IMR-90 (cell line): ENCODE measurements at regions not wholly inside any gene's neighbourhood (a gene's known extent, or its start where the extent isn't known, plus 50 kb on each side); places are given as distances from the start of the nearest gene placed in this dataset.

Source experiments
- ATAC-seq: fragments of 200-7000 bp; cut with Tn5 transposase; 2 replicates; pipeline ENCODE4 v1.9.1; 2020; ENCODE audit warnings: low read depth, mild to moderate bottlenecking, moderate library complexity
- BruUV-seq: library from RNA; stranded (reverse); fragments of 400-500 nt; replicated peaks from 2 replicates; lab custom pipeline; 2021; lab: Mats Ljungman, UMichigan
- CTCF ChIA-PET: fragments of 300-600 bp; formaldehyde crosslinking; extraction: SDS; loops from one replicate; lab custom pipeline; 2021; ENCODE audit warnings: antibody characterized with exemption; lab: Yijun Ruan, JAX
- POLR2A ChIA-PET: fragments of 300-600 bp; sonication (Branson Sonifier 250); formaldehyde crosslinking; loops from one replicate; lab custom pipeline; 2022; ENCODE audit warnings: antibody characterized with exemption; ENCODE audit not compliant: unreplicated experiment; lab: Charles Lee
- DNase-seq: peaks from one replicate; pipeline ENCODE4 v3.0.0; 2013
- H2AFZ ChIP-seq: replicated peaks from 2 replicates; pipeline ENCODE3; 2013; ENCODE audit warnings: low read length, mild to moderate bottlenecking; ENCODE audit not compliant: poor library complexity
- H2AK5ac ChIP-seq: 2 replicates; pipeline ENCODE4 v1.6.1; 2013; ENCODE audit warnings: low read depth, low read length, inconsistent platforms
- H2AK9ac ChIP-seq: replicated peaks from 2 replicates; pipeline ENCODE3; 2013; ENCODE audit warnings: mild to moderate bottlenecking, low read depth, low read length, moderate library complexity; ENCODE audit not compliant: poor library complexity
- H2BK120ac ChIP-seq: 2 replicates; pipeline ENCODE4 v1.6.1; 2013; ENCODE audit warnings: low read depth, low read length, inconsistent platforms
- H2BK15ac ChIP-seq: 3 replicates; pipeline ENCODE4 v1.6.1; 2013; ENCODE audit warnings: low read depth, low read length, inconsistent platforms
- H2BK20ac ChIP-seq: 2 replicates; pipeline ENCODE4 v1.6.1; 2013; ENCODE audit warnings: low read depth, mild to moderate bottlenecking, inconsistent platforms, low read length, moderate library complexity
- H2BK5ac ChIP-seq: 2 replicates; pipeline ENCODE4 v1.6.1; 2013; ENCODE audit warnings: mild to moderate bottlenecking, low read depth, low read length, inconsistent platforms; ENCODE audit not compliant: poor library complexity, severe bottlenecking
- H3K14ac ChIP-seq: replicated peaks from 2 replicates; pipeline ENCODE4 v1.6.1; 2013; ENCODE audit warnings: low read depth, low read length, inconsistent platforms
- H3K18ac ChIP-seq: 2 replicates; pipeline ENCODE4 v1.6.1; 2013; ENCODE audit warnings: low read depth, low read length, control low read depth
- H3K23ac ChIP-seq: 2 replicates; pipeline ENCODE4 v1.6.1; 2013; ENCODE audit warnings: low read depth, low read length, inconsistent platforms
- H3K27ac ChIP-seq: 2 replicates; pipeline ENCODE4 v1.5.1; 2013; ENCODE audit warnings: mild to moderate bottlenecking, control low read depth, low read length; ENCODE audit not compliant: insufficient read depth
- H3K27me3 ChIP-seq: 2 replicates; pipeline ENCODE4 v1.6.1; 2013; ENCODE audit warnings: low read length; ENCODE audit not compliant: control insufficient read depth, insufficient read depth
- H3K36me3 ChIP-seq: 2 replicates; pipeline ENCODE4 v1.6.1; 2013; ENCODE audit warnings: low read length, mixed read lengths; ENCODE audit not compliant: control insufficient read depth, insufficient read depth
- H3K4ac ChIP-seq: 2 replicates; pipeline ENCODE4 v1.6.1; 2013; ENCODE audit warnings: low read depth, low read length, inconsistent platforms
- H3K4me1 ChIP-seq: 2 replicates; pipeline ENCODE4 v1.6.1; 2013; ENCODE audit warnings: low read length, mixed read lengths; ENCODE audit not compliant: control insufficient read depth, insufficient read depth
- H3K4me2 ChIP-seq: 2 replicates; pipeline ENCODE4 v1.6.1; 2013; ENCODE audit warnings: low read depth, mild to moderate bottlenecking, control low read depth, low read length, moderate library complexity
- H3K4me3 ChIP-seq: 2 replicates; pipeline ENCODE4 v1.5.1; 2013; ENCODE audit warnings: low read depth, mild to moderate bottlenecking, control low read depth, low read length, moderate library complexity; ENCODE audit not compliant: insufficient read depth
- H3K56ac ChIP-seq: 2 replicates; pipeline ENCODE4 v1.6.1; 2013; ENCODE audit warnings: low read length, inconsistent platforms; ENCODE audit not compliant: insufficient read depth; ENCODE audit errors: extremely low read depth
- H3K79me1 ChIP-seq, 2 experiments: 2 replicates each; pipeline ENCODE4 v1.6.1; 2013; ENCODE audit warnings: low read length in 2 of 2, inconsistent platforms in 1 of 2, low read depth in 1 of 2
- H3K9ac ChIP-seq: 2 replicates; pipeline ENCODE4 v1.6.1; 2013; ENCODE audit warnings: low read depth, low read length, control low read depth
- H3K9me1 ChIP-seq: 2 replicates; pipeline ENCODE4 v1.6.1; 2013; ENCODE audit warnings: low read length, inconsistent platforms; ENCODE audit not compliant: insufficient read depth
- H3K9me3 ChIP-seq: 2 replicates; pipeline ENCODE4 v1.6.1; 2013; ENCODE audit warnings: low read length; ENCODE audit not compliant: control insufficient read depth, insufficient read depth
- H4K20me1 ChIP-seq: 2 replicates; pipeline ENCODE4 v1.6.1; 2013; ENCODE audit warnings: low read length, inconsistent platforms; ENCODE audit not compliant: insufficient read depth
- H4K5ac ChIP-seq: 2 replicates; pipeline ENCODE4 v1.6.1; 2013; ENCODE audit warnings: mild to moderate bottlenecking, low read depth, low read length, control low read depth
- H4K8ac ChIP-seq, 2 experiments: 2 replicates each; pipeline ENCODE4 v1.6.1; 2013; ENCODE audit warnings: low read depth in 2 of 2, low read length in 2 of 2, control low read depth in 1 of 2, inconsistent platforms in 1 of 2
- H4K91ac ChIP-seq: 2 replicates; pipeline ENCODE4 v1.6.1; 2013; ENCODE audit warnings: low read depth, low read length, inconsistent platforms; ENCODE audit not compliant: insufficient read depth
- BHLHE40 ChIP-seq: fragments of 150-350 bp; IDR thresholded peaks from 2 replicates; pipeline ENCODE4 v1.6.1; 2016; ENCODE audit warnings: mild to moderate bottlenecking, low read depth, low read length
- CEBPB ChIP-seq: IDR thresholded peaks from 2 replicates; pipeline ENCODE4 v1.6.1; 2012; ENCODE audit warnings: low read depth, low read length, improper control_type of control experiment
- CHD1 ChIP-seq: IDR thresholded peaks from 2 replicates; pipeline ENCODE4 v1.6.1; 2012; ENCODE audit warnings: low read depth, low read length, improper control_type of control experiment
- FOS ChIP-seq: fragments of 150-350 bp; IDR thresholded peaks from 2 replicates; pipeline ENCODE4 v1.6.1; 2016; ENCODE audit warnings: low read depth, low read length
- MAFK ChIP-seq: IDR thresholded peaks from 2 replicates; pipeline ENCODE4 v1.6.1; 2012; ENCODE audit warnings: low read depth, low read length, improper control_type of control experiment
- MAZ ChIP-seq: IDR thresholded peaks from 2 replicates; pipeline ENCODE4 v1.6.1; 2012; ENCODE audit warnings: low read depth, mild to moderate bottlenecking, low read length, improper control_type of control experiment, moderate library complexity, borderline replicate concordance
- MXI1 ChIP-seq: IDR thresholded peaks from 2 replicates; pipeline ENCODE4 v1.6.1; 2012; ENCODE audit warnings: low read depth, mild to moderate bottlenecking, low read length, moderate library complexity, borderline replicate concordance
- NFE2L2 ChIP-seq: fragments of 150-350 bp; IDR thresholded peaks from 2 replicates; pipeline ENCODE4 v1.6.1; 2016; ENCODE audit warnings: low read depth, mild to moderate bottlenecking, low read length
- POLR2A ChIP-seq: IDR thresholded peaks from 2 replicates; pipeline ENCODE4 v1.6.1; 2012; ENCODE audit warnings: mild to moderate bottlenecking, low read depth, low read length
- RCOR1 ChIP-seq: IDR thresholded peaks from 2 replicates; pipeline ENCODE4 v1.6.1; 2012; ENCODE audit warnings: mild to moderate bottlenecking, low read length, improper control_type of control experiment; ENCODE audit not compliant: insufficient replicate concordance
- RFX5 ChIP-seq: IDR thresholded peaks from 2 replicates; pipeline ENCODE4 v1.8.0; 2012; ENCODE audit warnings: low read depth, mild to moderate bottlenecking, low read length, moderate library complexity
- SMC3 ChIP-seq: fragments of 150-350 bp; IDR thresholded peaks from 2 replicates; pipeline ENCODE4 v1.6.1; 2016; ENCODE audit warnings: low read depth, mild to moderate bottlenecking, antibody characterized with exemption, low read length, moderate library complexity
- WGBS, 2 experiments: methylation state at CpG; one replicate each; pipeline versions ENCODE4 v1.1.5 to v1.1.7; 2013; ENCODE audit warnings: missing lambda C conversion rate in 2 of 2; ENCODE audit not compliant: insufficient read length in 1 of 2; ENCODE audit errors: extremely low coverage in 2 of 2; 5-methylcytosine and 5-hydroxymethylcytosine counted together
- dilution Hi-C: fragments of 300-500 bp; cut with HindIII; formaldehyde crosslinking; loops from one replicate; pipeline ENCODE4 v1.14.3; 2018; ENCODE audit warnings: low sequenced_read_pairs; ENCODE audit not compliant: unreplicated experiment
- in situ Hi-C: fragments of 300-500 bp; cut with MboI; formaldehyde crosslinking; loops from 3 replicates; pipeline ENCODE4 v1.14.3; 2019; ENCODE audit warnings: low sequenced_read_pairs, inconsistent platforms, mixed read lengths
- intact Hi-C: fragments of 100-400 bp; cut with micrococcal nuclease; formaldehyde crosslinking; loops from 2 replicates; pipeline ENCODE4 v1.10.0; 2022
- TF ChIP-seq, protein P1 (sequence below): fragments of 150-350 bp; IDR thresholded peaks from 2 replicates; pipeline ENCODE4 v1.6.1; 2016; ENCODE audit warnings: low read depth, mild to moderate bottlenecking, low read length, moderate library complexity, borderline replicate concordance
- TF ChIP-seq, protein P2 (sequence below): fragments of 150-350 bp; IDR thresholded peaks from 2 replicates; pipeline ENCODE4 v1.6.1; 2017; ENCODE audit warnings: mild to moderate bottlenecking, antibody characterized with exemption, low read length, low read depth
- TF ChIP-seq, protein P3 (sequence below): conservative IDR thresholded peaks from 2 replicates; pipeline ENCODE4 v1.5.1; 2012; ENCODE audit warnings: mild to moderate bottlenecking, low read depth, low read length, improper control_type of control experiment

DNA sequence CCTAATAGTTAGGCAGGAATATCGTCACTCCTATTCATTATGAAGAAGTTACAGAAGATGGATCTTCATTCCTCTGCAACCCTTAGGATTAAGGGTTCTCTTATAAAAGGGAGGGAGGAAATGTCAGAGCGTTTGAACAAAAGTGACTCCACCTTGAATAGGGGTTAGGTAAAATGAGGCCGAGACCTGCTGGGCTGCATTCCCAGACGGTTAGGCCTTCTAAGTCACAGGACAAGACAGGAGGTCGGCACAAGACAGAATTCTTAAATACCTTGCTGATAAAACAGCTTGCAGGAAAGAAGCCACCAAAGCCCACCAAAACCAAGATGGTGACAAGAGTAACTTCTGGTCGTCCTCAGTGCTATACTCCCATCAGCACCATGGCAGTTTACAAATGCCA is 147.6 kb downstream of the CDCA7 start:
- Histone ChIP-seq H2AK9ac (no peak overlapping the region), H4K5ac (no peak overlapping the region), H2BK15ac (no peak overlapping the region), H2BK5ac (no peak overlapping the region), H3K9ac (no peak overlapping the region), H3K18ac (no peak overlapping the region), H3K23ac (no peak overlapping the region), H2AK5ac (no peak overlapping the region), H3K4me3 (no peak overlapping the region), H3K27me3 (peaks cover 10% of the 10 kb centered on the region), H3K4me2 (no peak overlapping the region), H3K56ac (no peak overlapping the region), H2AFZ (no peak overlapping the region), H2BK120ac (no peak overlapping the region), H3K4me1 (no peaks in the 10 kb centered on the region), H4K20me1 (no peaks in the 10 kb centered on the region), H2BK20ac (no peak overlapping the region), H3K36me3 (no peaks in the 10 kb centered on the region), H3K9me3 (no peaks in the 10 kb centered on the region; the same call in 1 of the 2 replicates), H3K4ac (no peak overlapping the region), H3K27ac (no peak overlapping the region), H4K91ac (no peak overlapping the region), H3K14ac (no peak overlapping the region), H3K79me1 (no peaks in the 10 kb centered on the region), H4K8ac (no peak overlapping the region), H3K9me1 (no peaks in the 10 kb centered on the region)
- dilution Hi-C loops, result no loop called here
- 60% methylated on average over 1 of the region's 6 CpGs; no CpG with 5 or more reads in 1 of the 2 experiments for WGBS, 2 experiments
- ChIA-PET CTCF (no interaction called here), POLR2A (no interaction called here)
- in situ Hi-C loops, result no loop called here
- TF ChIP-seq MAZ, result no peak
- TF ChIP-seq RFX5, result no peak
- TF ChIP-seq MXI1, result no peak
- TF ChIP-seq, protein P1, sequence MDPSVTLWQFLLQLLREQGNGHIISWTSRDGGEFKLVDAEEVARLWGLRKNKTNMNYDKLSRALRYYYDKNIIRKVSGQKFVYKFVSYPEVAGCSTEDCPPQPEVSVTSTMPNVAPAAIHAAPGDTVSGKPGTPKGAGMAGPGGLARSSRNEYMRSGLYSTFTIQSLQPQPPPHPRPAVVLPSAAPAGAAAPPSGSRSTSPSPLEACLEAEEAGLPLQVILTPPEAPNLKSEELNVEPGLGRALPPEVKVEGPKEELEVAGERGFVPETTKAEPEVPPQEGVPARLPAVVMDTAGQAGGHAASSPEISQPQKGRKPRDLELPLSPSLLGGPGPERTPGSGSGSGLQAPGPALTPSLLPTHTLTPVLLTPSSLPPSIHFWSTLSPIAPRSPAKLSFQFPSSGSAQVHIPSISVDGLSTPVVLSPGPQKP, result no peak
- no peak for TF ChIP-seq BHLHE40
- TF ChIP-seq CEBPB, result no peak
- no peak for TF ChIP-seq POLR2A
- TF ChIP-seq MAFK, result no peak
- no peak for TF ChIP-seq RCOR1
- TF ChIP-seq, protein P2, sequence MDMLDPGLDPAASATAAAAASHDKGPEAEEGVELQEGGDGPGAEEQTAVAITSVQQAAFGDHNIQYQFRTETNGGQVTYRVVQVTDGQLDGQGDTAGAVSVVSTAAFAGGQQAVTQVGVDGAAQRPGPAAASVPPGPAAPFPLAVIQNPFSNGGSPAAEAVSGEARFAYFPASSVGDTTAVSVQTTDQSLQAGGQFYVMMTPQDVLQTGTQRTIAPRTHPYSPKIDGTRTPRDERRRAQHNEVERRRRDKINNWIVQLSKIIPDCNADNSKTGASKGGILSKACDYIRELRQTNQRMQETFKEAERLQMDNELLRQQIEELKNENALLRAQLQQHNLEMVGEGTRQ, result no peak
- TF ChIP-seq FOS, result no peak
- no peak for TF ChIP-seq SMC3
- TF ChIP-seq, protein P3, sequence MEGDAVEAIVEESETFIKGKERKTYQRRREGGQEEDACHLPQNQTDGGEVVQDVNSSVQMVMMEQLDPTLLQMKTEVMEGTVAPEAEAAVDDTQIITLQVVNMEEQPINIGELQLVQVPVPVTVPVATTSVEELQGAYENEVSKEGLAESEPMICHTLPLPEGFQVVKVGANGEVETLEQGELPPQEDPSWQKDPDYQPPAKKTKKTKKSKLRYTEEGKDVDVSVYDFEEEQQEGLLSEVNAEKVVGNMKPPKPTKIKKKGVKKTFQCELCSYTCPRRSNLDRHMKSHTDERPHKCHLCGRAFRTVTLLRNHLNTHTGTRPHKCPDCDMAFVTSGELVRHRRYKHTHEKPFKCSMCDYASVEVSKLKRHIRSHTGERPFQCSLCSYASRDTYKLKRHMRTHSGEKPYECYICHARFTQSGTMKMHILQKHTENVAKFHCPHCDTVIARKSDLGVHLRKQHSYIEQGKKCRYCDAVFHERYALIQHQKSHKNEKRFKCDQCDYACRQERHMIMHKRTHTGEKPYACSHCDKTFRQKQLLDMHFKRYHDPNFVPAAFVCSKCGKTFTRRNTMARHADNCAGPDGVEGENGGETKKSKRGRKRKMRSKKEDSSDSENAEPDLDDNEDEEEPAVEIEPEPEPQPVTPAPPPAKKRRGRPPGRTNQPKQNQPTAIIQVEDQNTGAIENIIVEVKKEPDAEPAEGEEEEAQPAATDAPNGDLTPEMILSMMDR, result no peak
- TF ChIP-seq NFE2L2, result no peak
- TF ChIP-seq CHD1, result no peak
- no TSS peak for BruUV-seq
- intact Hi-C loops, result no loop called here
- ATAC-seq (no peak), DNase-seq (no peak)
